ENCODE measurements at regions not wholly inside any gene's neighbourhood (a gene's known extent, or its start where the extent isn't known, plus 50 kb on each side); places are given as distances from the start of the nearest gene placed in this dataset.

- no peaks in the 10 kb centered on the region for H3K4me1 ChIP-seq
- TF ChIP-seq CTCF (IDR thresholded peaks at IDR 0.05 in 4 of 5, conservative IDR thresholded peaks at IDR 0.05 in 1 of 5) = no peak
- TF ChIP-seq POLR2A (IDR thresholded peaks at IDR 0.05) = no peak
- DNase-seq (no peak), ATAC-seq (no peak)
- no peaks in the 10 kb centered on the region for H3K27me3 ChIP-seq
- no peaks in the 10 kb centered on the region for H3K9me3 ChIP-seq
- no peak overlapping the region for H3K27ac ChIP-seq
- H3K36me3 ChIP-seq = no peaks in the 10 kb centered on the region
- intact Hi-C loops (cut with DNase I; ENCODE audit: low total_unique reads) = no loop called here
- no peak overlapping the region for H3K4me3 ChIP-seq
- in situ Hi-C loops (cut with MboI; ENCODE audit: low sequenced_read_pairs in 4 of 4) = no loop called here
These were observed 144.2 kb downstream of the PDHA2 start for GRCh38 chr4:95984081-95984480.

GRCh38 chr4:95985051-95985450 is 145.2 kb downstream of the PDHA2 start:
- TF ChIP-seq CTCF (IDR thresholded peaks at IDR 0.05 in 4 of 5, conservative IDR thresholded peaks at IDR 0.05 in 1 of 5) (no peak), POLR2A (IDR thresholded peaks at IDR 0.05) (no peak)
- in situ Hi-C loops (cut with MboI; ENCODE audit: low sequenced_read_pairs in 4 of 4) = no loop called here

GRCh38 chr4:95985791-95986550 is 146.1 kb downstream of the PDHA2 start:
- intact Hi-C loops (cut with DNase I; ENCODE audit: low total_unique reads) = no loop called here

More at GRCh38 chr4:95985051-95985450, 145.2 kb downstream of the PDHA2 start:
- ATAC-seq (no peak), DNase-seq (no peak)
- Histone ChIP-seq H3K4me3 (no peak overlapping the region), H3K27me3 (no peaks in the 10 kb centered on the region), H3K36me3 (no peaks in the 10 kb centered on the region), H3K9me3 (no peaks in the 10 kb centered on the region), H3K4me1 (no peaks in the 10 kb centered on the region), H3K27ac (no peak overlapping the region)
- intact Hi-C loops (cut with DNase I; ENCODE audit: low total_unique reads) = no loop called here

GRCh38 chr4:95987851-95988250 is 148.0 kb downstream of the PDHA2 start:
- H3K27me3 ChIP-seq = no peaks in the 10 kb centered on the region
- H3K4me1 ChIP-seq = no peaks in the 10 kb centered on the region
- no peaks in the 10 kb centered on the region for H3K36me3 ChIP-seq
- H3K27ac ChIP-seq = no peak overlapping the region
- intact Hi-C loops (cut with DNase I; ENCODE audit: low total_unique reads) (no loop called here), in situ Hi-C loops (cut with MboI; ENCODE audit: low sequenced_read_pairs in 4 of 4) (no loop called here)
- ATAC-seq (no peak), DNase-seq (no peak)
- no peak overlapping the region for H3K4me3 ChIP-seq
- no peaks in the 10 kb centered on the region for H3K9me3 ChIP-seq
- TF ChIP-seq POLR2A (IDR thresholded peaks at IDR 0.05) (no peak), CTCF (IDR thresholded peaks at IDR 0.05 in 4 of 5, conservative IDR thresholded peaks at IDR 0.05 in 1 of 5) (no peak)

More at GRCh38 chr4:95985791-95986550, 146.1 kb downstream of the PDHA2 start:
- DNase-seq (no peak), ATAC-seq (no peak)
- in situ Hi-C loops (cut with MboI; ENCODE audit: low sequenced_read_pairs in 4 of 4) = no loop called here
- TF ChIP-seq POLR2A (IDR thresholded peaks at IDR 0.05) (no peak), CTCF (IDR thresholded peaks at IDR 0.05 in 4 of 5, conservative IDR thresholded peaks at IDR 0.05 in 1 of 5) (no peak)
- Histone ChIP-seq H3K27me3 (no peaks in the 10 kb centered on the region), H3K27ac (no peak overlapping the region), H3K4me3 (no peak overlapping the region), H3K36me3 (no peaks in the 10 kb centered on the region), H3K4me1 (no peaks in the 10 kb centered on the region), H3K9me3 (no peaks in the 10 kb centered on the region)
